ENCODE measurements at regions not wholly inside any gene's neighbourhood (a gene's known extent, or its start where the extent isn't known, plus 50 kb on each side); places are given as distances from the start of the nearest gene placed in this dataset.

DNA sequence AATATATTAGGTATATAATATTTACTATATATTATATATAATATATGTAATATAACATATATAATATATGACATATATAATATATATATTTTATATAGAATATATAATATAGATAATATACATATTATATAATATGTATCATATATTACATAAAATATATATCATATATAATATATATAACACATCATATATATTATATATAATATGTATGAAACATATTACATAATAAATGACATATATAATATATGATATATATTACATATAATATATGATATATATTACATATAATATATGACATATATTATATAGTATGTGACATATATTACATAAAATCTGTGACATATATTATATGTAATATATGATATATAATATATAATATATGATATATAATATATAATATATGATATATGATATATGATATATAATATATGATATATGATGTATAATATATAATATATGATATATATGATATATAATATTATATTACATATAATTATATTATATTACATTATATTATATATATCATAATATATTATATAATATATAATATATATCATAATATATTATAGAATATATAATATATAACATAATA lies 119.5 kb upstream of the RIMBP3 start:
- DNase-seq, result no peak

DNA sequence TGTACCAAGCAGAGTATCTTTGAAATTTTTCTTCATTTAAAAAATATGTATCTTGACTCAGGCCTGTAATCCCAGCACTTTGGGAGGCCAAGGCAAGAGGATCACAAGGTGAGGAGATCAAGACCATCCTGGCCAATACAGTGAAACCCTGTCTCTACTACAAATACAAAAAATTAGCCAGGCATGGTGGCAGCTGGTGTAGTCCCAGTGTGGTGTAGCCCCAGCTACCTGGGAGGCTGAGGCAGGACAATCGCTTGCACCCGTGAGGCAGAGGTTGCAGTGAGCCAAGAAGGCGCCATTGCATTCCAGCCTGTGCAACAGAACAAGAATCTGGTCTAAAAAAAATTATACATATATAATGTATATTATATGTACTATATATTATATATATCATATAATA lies 118.7 kb upstream of the RIMBP3 start:
- peak; percentile 0 for DNase-seq
